SK-N-SH treated with all-trans-retinoic acid at 6 μM for 48 hours (cell line): ENCODE measurements at regions not wholly inside any gene's neighbourhood (a gene's known extent, or its start where the extent isn't known, plus 50 kb on each side); places are given as distances from the start of the nearest gene placed in this dataset.

ENCODE experiments used
- ATAC-seq: fragments of 200-7000 bp; cut with Tn5 transposase; 3 replicates; pipeline ENCODE4 v1.9.1; 2020; ENCODE audit warnings: mild to moderate bottlenecking, moderate library complexity
- ARNTL ChIP-seq: fragments of 450-650 bp; formaldehyde crosslinking; IDR thresholded peaks from 2 replicates; pipeline ENCODE4 v1.5.0; 2020; ENCODE audit warnings: low read depth, mild to moderate bottlenecking, moderate library complexity, borderline replicate concordance
- CSDC2 ChIP-seq: fragments of 250-450 bp; sonication (Bioruptor Pico); IDR thresholded peaks from 2 replicates; pipeline ENCODE4 v1.5.0; 2020; ENCODE audit warnings: mild to moderate bottlenecking, moderate library complexity
- ESRRG ChIP-seq: fragments of 250-450 bp; sonication (Bioruptor Pico); IDR thresholded peaks from 2 replicates; pipeline ENCODE4 v1.6.1; 2021; ENCODE audit warnings: mild to moderate bottlenecking
- GLIS3 ChIP-seq: fragments of 250-450 bp; sonication (Bioruptor Pico); IDR thresholded peaks from 2 replicates; pipeline ENCODE4 v1.5.0; 2020; ENCODE audit warnings: mild to moderate bottlenecking, moderate library complexity
- ISL1 ChIP-seq: fragments of 250-450 bp; sonication (Bioruptor Pico); IDR thresholded peaks from 2 replicates; pipeline ENCODE4 v2.1.2; 2022; ENCODE audit warnings: mild to moderate bottlenecking, moderate library complexity
- OSR1 ChIP-seq: fragments of 250-450 bp; sonication (Bioruptor Pico); IDR thresholded peaks from 2 replicates; pipeline ENCODE4 v1.8.0; 2022; ENCODE audit warnings: moderate library complexity, mild to moderate bottlenecking, inconsistent platforms
- PPARA ChIP-seq: fragments of 250-450 bp; sonication (Bioruptor Pico); IDR thresholded peaks from 2 replicates; pipeline ENCODE4 v1.5.0; 2020; ENCODE audit warnings: mild to moderate bottlenecking, borderline replicate concordance
- RARB ChIP-seq: fragments of 250-450 bp; sonication (Bioruptor Pico); IDR thresholded peaks from 2 replicates; pipeline ENCODE4 v1.8.0; 2021; ENCODE audit warnings: mild to moderate bottlenecking, moderate library complexity
- SNAI2 ChIP-seq: fragments of 250-450 bp; sonication (Bioruptor Pico); IDR thresholded peaks from 2 replicates; pipeline ENCODE4 v1.5.0; 2020; ENCODE audit warnings: mild to moderate bottlenecking, moderate library complexity
- TCF4 ChIP-seq: fragments of 250-450 bp; sonication (Bioruptor Pico); IDR thresholded peaks from 2 replicates; pipeline ENCODE4 v1.8.0; 2021; ENCODE audit warnings: mild to moderate bottlenecking, moderate library complexity, borderline replicate concordance
- TOX ChIP-seq: fragments of 250-450 bp; sonication (Bioruptor Pico); IDR thresholded peaks from 2 replicates; pipeline ENCODE4 v1.8.0; 2021; ENCODE audit warnings: mild to moderate bottlenecking, moderate library complexity, borderline replicate concordance
- ZC3H10 ChIP-seq: fragments of 250-450 bp; sonication (Bioruptor Pico); IDR thresholded peaks from 2 replicates; pipeline ENCODE4 v1.5.1; 2021; ENCODE audit warnings: mild to moderate bottlenecking, moderate library complexity
- ZFP3 ChIP-seq: fragments of 250-450 bp; sonication (Bioruptor Pico); IDR thresholded peaks from 2 replicates; pipeline ENCODE4 v1.5.0; 2020; ENCODE audit warnings: mild to moderate bottlenecking, moderate library complexity
- ZFP30 ChIP-seq: fragments of 450-650 bp; formaldehyde crosslinking; IDR thresholded peaks from 2 replicates; pipeline ENCODE4 v1.5.0; 2022; ENCODE audit warnings: mild to moderate bottlenecking, moderate library complexity
- ZNF565 ChIP-seq: fragments of 450-650 bp; formaldehyde crosslinking; conservative IDR thresholded peaks from 2 replicates; pipeline ENCODE4 v1.5.0; 2020; ENCODE audit warnings: low read depth, mild to moderate bottlenecking, moderate library complexity
- ZNF70 ChIP-seq: fragments of 450-650 bp; formaldehyde crosslinking; IDR thresholded peaks from 2 replicates; pipeline ENCODE4 v1.5.0; 2020; ENCODE audit warnings: mild to moderate bottlenecking, moderate library complexity
- ZNF8 ChIP-seq: fragments of 450-650 bp; formaldehyde crosslinking; IDR thresholded peaks from 2 replicates; pipeline ENCODE4 v1.5.0; 2020; ENCODE audit warnings: mild to moderate bottlenecking, moderate library complexity
- TF ChIP-seq, protein P1 (sequence below): fragments of 250-450 bp; sonication (Bioruptor Pico); IDR thresholded peaks from 2 replicates; pipeline ENCODE4 v1.8.0; 2021; ENCODE audit warnings: low read depth, mild to moderate bottlenecking, moderate library complexity, borderline replicate concordance
- TF ChIP-seq, protein P2 (sequence below): fragments of 250-450 bp; sonication (Bioruptor Pico); IDR thresholded peaks from 2 replicates; pipeline ENCODE4 v1.5.1; 2020; ENCODE audit warnings: low read depth, mild to moderate bottlenecking, moderate library complexity
- TF ChIP-seq, protein P3 (sequence below): fragments of 250-450 bp; sonication (Bioruptor Pico); IDR thresholded peaks from 2 replicates; pipeline ENCODE4 v1.5.0; 2020; ENCODE audit warnings: mild to moderate bottlenecking, moderate library complexity

DNA sequence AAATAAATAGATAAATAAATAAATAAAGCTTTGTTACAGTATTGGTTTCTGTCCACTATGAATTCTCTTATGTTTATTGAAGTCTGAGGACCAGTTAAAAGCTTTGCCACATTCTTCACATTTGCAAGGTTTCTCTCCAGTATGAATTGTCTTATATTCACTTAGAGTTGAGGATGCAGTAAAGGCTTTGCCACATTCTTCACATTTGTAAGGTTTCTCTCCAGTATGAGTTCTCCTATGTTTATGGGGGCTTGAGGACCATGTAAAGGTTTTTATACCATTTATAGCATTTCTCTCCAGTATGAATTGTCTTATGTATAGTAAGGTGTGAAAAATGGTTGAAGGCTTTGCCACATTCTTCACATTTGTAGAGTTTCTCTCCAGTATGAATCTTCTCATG is 168.3 kb downstream of the ZNF737 start (continued):
- TF ChIP-seq ISL1 (CRISPR knock-in tag) (no peak), ZNF565 (no peak), ZNF70 (CRISPR knock-in tag) (no peak), OSR1 (CRISPR knock-in tag) (no peak), ESRRG (CRISPR knock-in tag) (no peak)
- TF ChIP-seq, all 23 proteins: peak for 0

DNA sequence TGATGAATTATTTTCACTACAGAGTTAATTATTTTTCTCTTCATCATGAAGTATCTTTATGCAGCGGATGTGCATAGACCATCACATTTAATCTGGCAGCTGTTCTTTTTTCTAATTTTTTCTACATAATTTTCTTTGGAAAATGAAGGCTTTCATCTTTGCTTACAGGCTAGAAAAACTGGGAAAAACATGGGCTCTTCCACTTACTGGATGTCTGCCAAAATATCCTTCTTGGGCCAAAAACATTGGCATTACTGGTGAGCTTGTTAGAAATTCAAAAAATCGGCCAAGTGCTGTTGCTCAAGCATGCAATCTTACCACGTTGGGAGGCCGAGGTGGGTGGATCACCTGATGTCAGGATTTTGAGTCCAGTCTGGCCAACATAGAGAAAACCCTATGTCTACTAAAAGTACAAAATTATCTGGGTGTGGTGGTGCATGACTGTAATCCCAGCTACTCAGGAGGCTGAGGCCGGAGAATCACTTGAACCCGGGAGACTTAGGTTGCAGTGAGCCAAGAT is 176.8 kb downstream of the ZNF737 start:
- no peak for ATAC-seq
- TF ChIP-seq ZFP30 (CRISPR knock-in tag) = no peak
- TF ChIP-seq ESRRG (CRISPR knock-in tag) = no peak
- no peak for TF ChIP-seq RARB (CRISPR knock-in tag)
- TF ChIP-seq SNAI2 (CRISPR knock-in tag) = no peak
- TF ChIP-seq, protein P1, sequence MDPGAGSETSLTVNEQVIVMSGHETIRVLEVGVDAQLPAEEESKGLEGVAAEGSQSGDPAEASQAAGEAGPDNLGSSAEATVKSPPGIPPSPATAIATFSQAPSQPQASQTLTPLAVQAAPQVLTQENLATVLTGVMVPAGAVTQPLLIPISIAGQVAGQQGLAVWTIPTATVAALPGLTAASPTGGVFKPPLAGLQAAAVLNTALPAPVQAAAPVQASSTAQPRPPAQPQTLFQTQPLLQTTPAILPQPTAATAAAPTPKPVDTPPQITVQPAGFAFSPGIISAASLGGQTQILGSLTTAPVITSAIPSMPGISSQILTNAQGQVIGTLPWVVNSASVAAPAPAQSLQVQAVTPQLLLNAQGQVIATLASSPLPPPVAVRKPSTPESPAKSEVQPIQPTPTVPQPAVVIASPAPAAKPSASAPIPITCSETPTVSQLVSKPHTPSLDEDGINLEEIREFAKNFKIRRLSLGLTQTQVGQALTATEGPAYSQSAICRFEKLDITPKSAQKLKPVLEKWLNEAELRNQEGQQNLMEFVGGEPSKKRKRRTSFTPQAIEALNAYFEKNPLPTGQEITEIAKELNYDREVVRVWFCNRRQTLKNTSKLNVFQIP (CRISPR knock-in tag) = no peak
- TF ChIP-seq ZNF70 (CRISPR knock-in tag) = no peak
- no peak for TF ChIP-seq ZNF8 (CRISPR knock-in tag)
- TF ChIP-seq ZNF565 = no peak
- TF ChIP-seq ARNTL = no peak
- no peak for TF ChIP-seq GLIS3
- no peak for TF ChIP-seq ISL1 (CRISPR knock-in tag)
- TF ChIP-seq, protein P2, sequence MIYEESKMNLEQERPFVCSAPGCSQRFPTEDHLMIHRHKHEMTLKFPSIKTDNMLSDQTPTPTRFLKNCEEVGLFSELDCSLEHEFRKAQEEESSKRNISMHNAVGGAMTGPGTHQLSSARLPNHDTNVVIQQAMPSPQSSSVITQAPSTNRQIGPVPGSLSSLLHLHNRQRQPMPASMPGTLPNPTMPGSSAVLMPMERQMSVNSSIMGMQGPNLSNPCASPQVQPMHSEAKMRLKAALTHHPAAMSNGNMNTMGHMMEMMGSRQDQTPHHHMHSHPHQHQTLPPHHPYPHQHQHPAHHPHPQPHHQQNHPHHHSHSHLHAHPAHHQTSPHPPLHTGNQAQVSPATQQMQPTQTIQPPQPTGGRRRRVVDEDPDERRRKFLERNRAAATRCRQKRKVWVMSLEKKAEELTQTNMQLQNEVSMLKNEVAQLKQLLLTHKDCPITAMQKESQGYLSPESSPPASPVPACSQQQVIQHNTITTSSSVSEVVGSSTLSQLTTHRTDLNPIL (CRISPR knock-in tag) = no peak
- TF ChIP-seq OSR1 (CRISPR knock-in tag) = no peak
- TF ChIP-seq PPARA (CRISPR knock-in tag) = no peak
- no peak for TF ChIP-seq ZC3H10 (CRISPR knock-in tag)
- no peak for TF ChIP-seq CSDC2 (CRISPR knock-in tag)
- no peak for TF ChIP-seq TCF4 (CRISPR knock-in tag)
- TF ChIP-seq ZFP3 (CRISPR knock-in tag) = no peak

DNA sequence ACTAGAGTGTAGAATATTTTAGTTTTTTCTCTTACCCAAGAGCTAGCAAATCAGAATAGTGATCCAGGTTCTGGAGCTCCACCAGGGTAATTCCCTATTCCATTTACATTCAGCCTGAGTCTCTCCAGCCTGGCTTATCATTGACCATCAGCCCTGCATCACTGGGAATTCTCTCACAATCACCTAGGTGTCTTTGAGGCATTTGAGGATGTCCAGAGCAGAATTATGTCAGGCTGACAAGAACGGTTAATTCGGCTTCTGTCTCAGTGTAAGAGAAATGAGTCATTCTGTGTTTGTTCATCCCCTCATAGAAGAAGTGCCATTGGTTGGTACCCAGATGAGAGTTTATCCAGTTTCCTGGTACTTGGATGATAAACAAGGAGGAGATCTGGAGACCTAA is 180.5 kb downstream of the ZNF737 start:
- no peak for ATAC-seq

More for the DNA sequence above, 180.5 kb downstream of the ZNF737 start:
- TF ChIP-seq CSDC2 (CRISPR knock-in tag) = no peak
- TF ChIP-seq OSR1 (CRISPR knock-in tag) = no peak
- TF ChIP-seq ESRRG (CRISPR knock-in tag) = no peak
- TF ChIP-seq, protein P3, sequence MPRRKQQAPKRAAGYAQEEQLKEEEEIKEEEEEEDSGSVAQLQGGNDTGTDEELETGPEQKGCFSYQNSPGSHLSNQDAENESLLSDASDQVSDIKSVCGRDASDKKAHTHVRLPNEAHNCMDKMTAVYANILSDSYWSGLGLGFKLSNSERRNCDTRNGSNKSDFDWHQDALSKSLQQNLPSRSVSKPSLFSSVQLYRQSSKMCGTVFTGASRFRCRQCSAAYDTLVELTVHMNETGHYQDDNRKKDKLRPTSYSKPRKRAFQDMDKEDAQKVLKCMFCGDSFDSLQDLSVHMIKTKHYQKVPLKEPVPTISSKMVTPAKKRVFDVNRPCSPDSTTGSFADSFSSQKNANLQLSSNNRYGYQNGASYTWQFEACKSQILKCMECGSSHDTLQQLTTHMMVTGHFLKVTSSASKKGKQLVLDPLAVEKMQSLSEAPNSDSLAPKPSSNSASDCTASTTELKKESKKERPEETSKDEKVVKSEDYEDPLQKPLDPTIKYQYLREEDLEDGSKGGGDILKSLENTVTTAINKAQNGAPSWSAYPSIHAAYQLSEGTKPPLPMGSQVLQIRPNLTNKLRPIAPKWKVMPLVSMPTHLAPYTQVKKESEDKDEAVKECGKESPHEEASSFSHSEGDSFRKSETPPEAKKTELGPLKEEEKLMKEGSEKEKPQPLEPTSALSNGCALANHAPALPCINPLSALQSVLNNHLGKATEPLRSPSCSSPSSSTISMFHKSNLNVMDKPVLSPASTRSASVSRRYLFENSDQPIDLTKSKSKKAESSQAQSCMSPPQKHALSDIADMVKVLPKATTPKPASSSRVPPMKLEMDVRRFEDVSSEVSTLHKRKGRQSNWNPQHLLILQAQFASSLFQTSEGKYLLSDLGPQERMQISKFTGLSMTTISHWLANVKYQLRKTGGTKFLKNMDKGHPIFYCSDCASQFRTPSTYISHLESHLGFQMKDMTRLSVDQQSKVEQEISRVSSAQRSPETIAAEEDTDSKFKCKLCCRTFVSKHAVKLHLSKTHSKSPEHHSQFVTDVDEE (CRISPR knock-in tag) = no peak
- no peak for TF ChIP-seq TOX (CRISPR knock-in tag)
- TF ChIP-seq, protein P1 (CRISPR knock-in tag) = no peak
- no peak for TF ChIP-seq ZFP3 (CRISPR knock-in tag)
- TF ChIP-seq PPARA (CRISPR knock-in tag) = no peak
- no peak for TF ChIP-seq ARNTL
- no peak for TF ChIP-seq RARB (CRISPR knock-in tag)
